Psoas muscle (tissue), 7 donors: ENCODE measurements at regions not wholly inside any gene's neighbourhood (a gene's known extent, or its start where the extent isn't known, plus 50 kb on each side); places are given as distances from the start of the nearest gene placed in this dataset.

Source experiments
- ATAC-seq, 4 donors: fragments of 200-7000 bp; cut with Tn5 transposase; one replicate each; pipeline ENCODE4 v1.9.1; 2020; ENCODE audit warnings: moderate library complexity in 3 of 4, mild to moderate bottlenecking in 2 of 4
- DNase-seq, 2 donors: peaks; one replicate each; pipeline ENCODE4 v3.0.0-alpha.2; 2020
- H3K27ac ChIP-seq: fragments of 200-600 bp; one replicate; pipeline ENCODE4 v1.8.0; 2022
- H3K27me3 ChIP-seq, 3 donors: fragments of 200-600 bp in 1 of 3; one replicate each; pipeline versions ENCODE4 v1.6.1 to v1.8.0; 2013 to 2022; ENCODE audit warnings: low read length in 2 of 3, mild to moderate bottlenecking in 2 of 3, moderate library complexity in 1 of 3; ENCODE audit not compliant: insufficient read depth in 3 of 3
- H3K36me3 ChIP-seq, 2 donors: fragments of 200-600 bp in 1 of 2; one replicate each; pipeline versions ENCODE4 v1.6.1 to v1.8.0; 2013 to 2022; ENCODE audit warnings: low read depth in 1 of 2, mild to moderate bottlenecking in 1 of 2, moderate library complexity in 1 of 2; ENCODE audit not compliant: insufficient read depth in 1 of 2
- H3K4me1 ChIP-seq: fragments of 200-600 bp; one replicate; pipeline ENCODE4 v1.8.0; 2022
- H3K4me3 ChIP-seq: fragments of 200-600 bp; one replicate; pipeline ENCODE4 v1.8.0; 2022; ENCODE audit warnings: mild to moderate bottlenecking
- H3K9me3 ChIP-seq: fragments of 200-600 bp; one replicate; pipeline ENCODE4 v1.8.0; 2022
- WGBS, 3 donors: extraction: QIAGEN DNeasy Blood & Tissue Kit; methylation state at CpG; one replicate each; pipeline versions ENCODE4 v1.1.6 to v1.1.7; 2013; 5-methylcytosine and 5-hydroxymethylcytosine counted together
- intact Hi-C, 2 donors: fragments of 100-400 bp; cut with DNase I; formaldehyde crosslinking; loops; one replicate each; pipeline versions ENCODE4 v1.11.0 to v1.14.2; 2022
- TF ChIP-seq, protein P1 (sequence below): fragments of 200-600 bp; IDR thresholded peaks from one replicate; pipeline ENCODE4 v1.8.0; 2022; ENCODE audit warnings: antibody characterized with exemption
- donor health status: healthy with polysubstance abuse.
- donor health status: DM: no; HTN: no; CAD: no; lungs with moderate emphysema.
- donor health status: Bipolar disorder and iron deficiency.
- donor health status: healthy.
- donor health status: DM: yes; HTN: yes; CAD: no.
- donor health status: DM: no; HTN: no; CAD: no.
- donor health status: DM: yes; HTN: yes; CAD: no.

DNA sequence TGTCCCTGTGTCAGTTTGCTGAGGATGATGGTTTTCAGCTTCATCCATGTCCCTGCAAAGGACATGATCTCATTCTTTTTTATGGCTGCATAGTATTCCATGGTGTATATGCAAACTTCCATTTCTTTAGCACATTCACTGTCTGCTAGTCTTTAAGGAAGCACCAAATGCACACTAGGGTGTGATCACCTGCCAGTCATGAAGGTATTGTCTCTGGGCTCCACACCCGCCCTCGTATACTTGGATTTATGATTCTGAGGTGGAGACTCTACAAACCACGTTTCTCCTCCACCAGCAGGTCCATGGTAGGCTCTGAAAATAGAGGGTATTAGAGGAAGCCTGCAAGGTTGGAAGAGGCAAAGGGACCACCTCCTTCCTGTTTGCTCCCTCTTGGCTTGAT lies 75.9 kb upstream of the MAML3 start:
- Histone ChIP-seq H3K27me3 (no peaks in the 10 kb centered on the region), H3K27ac (no peak overlapping the region), H3K4me1 (peaks cover 12% of the 10 kb centered on the region), H3K36me3 (no peaks in the 10 kb centered on the region), H3K9me3 (no peaks in the 10 kb centered on the region), H3K4me3 (no peak overlapping the region)
- 90 to 93% (median 92%) methylated on average over 3 of the region's 3 CpGs for WGBS, 3 donors
- no peak for ATAC-seq
- TF ChIP-seq, protein P1, sequence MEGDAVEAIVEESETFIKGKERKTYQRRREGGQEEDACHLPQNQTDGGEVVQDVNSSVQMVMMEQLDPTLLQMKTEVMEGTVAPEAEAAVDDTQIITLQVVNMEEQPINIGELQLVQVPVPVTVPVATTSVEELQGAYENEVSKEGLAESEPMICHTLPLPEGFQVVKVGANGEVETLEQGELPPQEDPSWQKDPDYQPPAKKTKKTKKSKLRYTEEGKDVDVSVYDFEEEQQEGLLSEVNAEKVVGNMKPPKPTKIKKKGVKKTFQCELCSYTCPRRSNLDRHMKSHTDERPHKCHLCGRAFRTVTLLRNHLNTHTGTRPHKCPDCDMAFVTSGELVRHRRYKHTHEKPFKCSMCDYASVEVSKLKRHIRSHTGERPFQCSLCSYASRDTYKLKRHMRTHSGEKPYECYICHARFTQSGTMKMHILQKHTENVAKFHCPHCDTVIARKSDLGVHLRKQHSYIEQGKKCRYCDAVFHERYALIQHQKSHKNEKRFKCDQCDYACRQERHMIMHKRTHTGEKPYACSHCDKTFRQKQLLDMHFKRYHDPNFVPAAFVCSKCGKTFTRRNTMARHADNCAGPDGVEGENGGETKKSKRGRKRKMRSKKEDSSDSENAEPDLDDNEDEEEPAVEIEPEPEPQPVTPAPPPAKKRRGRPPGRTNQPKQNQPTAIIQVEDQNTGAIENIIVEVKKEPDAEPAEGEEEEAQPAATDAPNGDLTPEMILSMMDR, result no peak
- intact Hi-C loops, result no loop called here
- DNase-seq, result no peak

DNA sequence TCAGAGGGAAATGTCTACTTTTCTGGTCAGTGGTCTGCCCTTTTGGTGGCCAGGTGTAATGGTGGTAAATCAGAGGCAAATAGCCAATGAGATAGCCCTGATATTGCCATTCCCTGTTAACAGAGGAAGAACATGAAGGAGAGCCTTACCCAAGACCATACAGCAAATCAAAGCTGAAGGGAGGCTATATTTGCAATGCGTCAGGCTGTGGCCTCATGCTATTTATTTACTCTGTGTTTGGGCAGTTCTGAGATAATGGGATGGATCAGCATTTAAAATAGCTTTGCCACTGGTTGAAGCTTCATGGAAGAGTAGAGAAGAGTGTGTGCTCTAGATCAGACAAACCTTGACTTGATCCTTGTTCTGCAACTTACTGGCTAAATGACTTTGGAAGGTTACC lies 73.3 kb upstream of the MAML3 start:
- TF ChIP-seq, protein P1, result no peak
- no peak for ATAC-seq
- no peaks in the 10 kb centered on the region for H3K9me3 ChIP-seq
- DNase-seq, result no peak
- no peaks in the 10 kb centered on the region for H3K27me3 ChIP-seq
- intact Hi-C loops, result no loop called here
- H3K36me3 ChIP-seq, result no peaks in the 10 kb centered on the region
- no peak overlapping the region for H3K4me3 ChIP-seq
- H3K27ac ChIP-seq, result no peak overlapping the region
- H3K4me1 ChIP-seq, result no peaks in the 10 kb centered on the region
- WGBS, 3 donors, result 100% methylated on average over 1 of the region's 1 CpG

DNA sequence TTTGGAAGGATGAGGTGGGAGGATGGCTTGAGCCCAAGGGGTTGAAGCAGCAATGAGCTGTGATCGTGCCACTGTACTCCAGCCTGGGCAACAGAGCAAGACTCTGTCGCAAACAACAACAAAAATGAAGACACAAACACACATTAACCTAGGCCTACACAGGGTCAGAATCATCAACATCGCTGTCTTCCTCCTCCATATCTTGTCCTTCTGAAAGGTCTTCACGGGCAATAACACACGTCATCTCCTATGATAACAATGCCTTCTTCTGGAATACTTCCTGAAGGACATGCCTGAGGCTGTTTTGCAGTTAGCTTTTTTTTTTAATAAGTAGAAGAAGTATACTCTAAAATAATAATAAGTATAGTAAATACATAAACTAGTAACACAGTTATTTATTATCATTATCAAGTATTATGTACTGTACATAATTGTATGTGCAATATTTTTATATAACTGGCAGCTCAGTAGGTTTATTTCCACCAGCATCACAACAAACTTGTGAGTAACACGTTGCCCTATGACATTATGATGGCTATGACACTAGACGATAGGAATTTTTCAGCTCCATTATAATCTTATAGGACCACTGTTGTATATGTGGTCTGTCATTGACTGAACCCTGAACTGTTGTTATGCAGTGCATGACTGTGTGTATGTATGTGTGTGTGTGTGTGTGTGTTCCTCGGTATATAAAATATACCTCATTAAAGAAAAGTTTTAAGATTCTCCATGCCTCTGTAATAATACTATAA lies 69.2 kb upstream of the MAML3 start:
- Histone ChIP-seq H3K36me3 (no peaks in the 10 kb centered on the region), H3K4me1 (no peaks in the 10 kb centered on the region), H3K9me3 (no peaks in the 10 kb centered on the region), H3K27ac (no peak overlapping the region), H3K4me3 (no peak overlapping the region), H3K27me3 (no peaks in the 10 kb centered on the region)
- intact Hi-C loops, result no loop called here
- 70 to 84% (median 78%) methylated on average over 8 of the region's 8 CpGs for WGBS, 3 donors
- TF ChIP-seq, protein P1, result no peak
- no peak for DNase-seq
- no peak for ATAC-seq

DNA sequence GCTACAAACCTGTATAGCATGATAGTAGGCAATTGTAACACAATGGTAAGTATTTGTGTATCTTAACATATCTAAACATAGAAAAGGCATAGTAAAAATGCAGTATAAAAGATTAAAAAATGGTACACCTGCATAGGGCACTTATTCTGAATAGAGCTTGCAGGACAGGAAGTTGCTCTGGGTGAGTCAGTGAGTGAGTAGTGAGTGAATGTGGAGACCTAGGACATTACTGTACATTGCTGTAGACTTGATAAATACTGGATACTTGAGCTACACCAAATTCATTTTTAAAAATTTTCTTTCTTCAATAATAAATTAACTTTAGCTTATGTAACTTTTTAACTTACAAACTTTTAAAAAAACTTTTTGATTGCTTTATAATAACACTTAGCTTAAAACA lies 68.2 kb upstream of the MAML3 start:
- no peak overlapping the region for H3K4me3 ChIP-seq
- DNase-seq (no peak), ATAC-seq (no peak)
- H3K27me3 ChIP-seq, result no peaks in the 10 kb centered on the region
- TF ChIP-seq, protein P1, result no peak
- no peaks in the 10 kb centered on the region for H3K36me3 ChIP-seq
- intact Hi-C loops, result no loop called here
- no peak overlapping the region for H3K27ac ChIP-seq
- H3K4me1 ChIP-seq, result no peaks in the 10 kb centered on the region
- no peaks in the 10 kb centered on the region for H3K9me3 ChIP-seq

DNA sequence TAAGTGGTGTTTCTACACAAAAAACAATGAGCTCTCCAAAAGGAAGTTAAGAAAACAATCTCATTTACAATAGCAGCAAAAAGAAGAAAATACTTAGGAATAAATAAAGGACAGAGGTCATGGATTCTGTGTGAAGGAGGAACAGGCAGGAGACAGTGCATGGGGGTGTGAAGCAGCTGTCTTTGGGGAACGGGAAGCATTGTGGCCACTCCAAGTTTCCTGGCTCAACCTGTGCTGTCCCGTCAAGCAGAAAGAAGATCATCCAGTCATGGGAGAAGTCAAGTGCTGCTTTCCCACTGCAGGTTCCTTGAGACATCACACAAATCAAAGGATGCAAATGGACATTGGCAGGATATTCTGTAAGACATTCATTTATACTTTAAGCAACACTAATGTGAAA lies 66.1 kb upstream of the MAML3 start:
- 24 to 36% (median 34%) methylated on average over 2 of the region's 2 CpGs for WGBS, 3 donors
- no peak for ATAC-seq
- no peaks in the 10 kb centered on the region for H3K4me1 ChIP-seq
- no peak for DNase-seq
- H3K4me3 ChIP-seq, result no peak overlapping the region
- no peaks in the 10 kb centered on the region for H3K36me3 ChIP-seq
- no peaks in the 10 kb centered on the region for H3K27me3 ChIP-seq
- intact Hi-C loops, result no loop called here
- no peak overlapping the region for H3K27ac ChIP-seq
- TF ChIP-seq, protein P1, result no peak
- H3K9me3 ChIP-seq, result no peaks in the 10 kb centered on the region
